Skin of body (tissue), 1 donor: ENCODE measurements at regions not wholly inside any gene's neighbourhood (a gene's known extent, or its start where the extent isn't known, plus 50 kb on each side); places are given as distances from the start of the nearest gene placed in this dataset.

Source experiments
- DNase-seq: peaks from one replicate; lab custom pipeline; 2025; lab: John Stamatoyannopoulos, UW

DNA sequence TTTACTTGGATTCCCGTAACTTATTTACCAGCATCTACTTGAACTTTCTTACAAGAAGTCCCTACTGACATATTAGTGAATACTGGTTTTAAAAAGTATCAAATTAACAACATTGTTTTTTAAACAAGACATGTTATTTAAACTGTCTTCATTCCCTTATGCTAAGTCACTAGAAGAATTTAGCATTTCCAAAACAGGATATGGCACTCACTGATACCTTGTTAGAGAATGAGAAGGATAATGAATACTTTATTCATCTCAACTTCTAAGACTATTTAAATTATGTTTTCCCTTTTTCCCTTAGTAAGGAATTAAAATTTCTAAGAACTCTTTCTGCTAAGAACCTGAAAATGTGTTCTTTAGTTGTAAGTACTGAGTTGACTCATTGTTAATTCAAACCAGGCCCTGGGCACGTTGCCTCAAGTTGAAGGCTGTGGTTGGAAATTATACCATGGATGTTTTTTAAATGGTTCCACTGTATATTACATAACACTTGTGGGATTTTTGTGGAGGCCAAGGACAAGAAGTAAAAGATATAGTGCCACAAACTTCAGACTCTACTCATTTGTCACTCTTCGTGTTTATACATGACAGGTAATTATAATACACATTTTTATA is 219.0 kb upstream of the EDIL3 start:
- DNase-seq, result peak; percentile 49

DNA sequence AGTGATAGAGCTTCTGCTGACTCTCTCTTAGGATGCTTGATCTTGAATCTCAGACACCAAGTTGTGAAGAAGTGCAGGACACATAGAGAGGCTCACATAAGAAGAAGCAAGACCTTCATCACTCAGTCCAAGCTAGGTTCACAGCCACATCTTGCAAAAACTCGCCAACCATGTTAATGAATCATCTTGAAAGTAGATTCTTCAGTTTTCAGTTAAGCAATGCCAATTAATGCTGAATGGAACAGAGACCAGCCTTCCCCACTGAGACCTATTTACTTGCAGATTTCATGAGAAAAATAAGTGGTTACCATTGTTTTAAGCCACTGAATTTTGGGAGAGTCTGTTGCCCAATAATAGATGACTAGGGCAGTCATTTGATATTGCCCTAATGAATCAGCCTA is 217.7 kb upstream of the EDIL3 start:
- DNase-seq, result no peak

DNA sequence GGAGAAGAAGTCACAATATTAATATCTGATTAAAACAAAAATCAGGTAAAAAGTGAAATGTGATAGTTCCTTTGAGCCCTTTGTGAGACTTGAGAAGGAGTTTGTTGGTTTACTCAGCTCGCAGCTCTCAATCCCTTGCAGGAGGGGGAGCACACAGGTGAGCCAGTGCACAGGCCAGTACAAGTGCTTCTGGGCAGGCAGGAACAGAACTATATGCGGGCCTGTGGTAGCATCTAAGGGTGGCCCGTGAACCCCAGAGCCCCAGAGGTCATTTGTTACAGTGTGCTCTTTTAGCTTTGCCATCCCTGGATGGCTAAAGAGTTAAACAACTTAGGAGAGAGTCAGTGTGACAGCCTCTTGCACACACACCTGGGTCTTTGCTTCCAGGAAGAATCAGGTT is 215.3 kb upstream of the EDIL3 start:
- no peak for DNase-seq

DNA sequence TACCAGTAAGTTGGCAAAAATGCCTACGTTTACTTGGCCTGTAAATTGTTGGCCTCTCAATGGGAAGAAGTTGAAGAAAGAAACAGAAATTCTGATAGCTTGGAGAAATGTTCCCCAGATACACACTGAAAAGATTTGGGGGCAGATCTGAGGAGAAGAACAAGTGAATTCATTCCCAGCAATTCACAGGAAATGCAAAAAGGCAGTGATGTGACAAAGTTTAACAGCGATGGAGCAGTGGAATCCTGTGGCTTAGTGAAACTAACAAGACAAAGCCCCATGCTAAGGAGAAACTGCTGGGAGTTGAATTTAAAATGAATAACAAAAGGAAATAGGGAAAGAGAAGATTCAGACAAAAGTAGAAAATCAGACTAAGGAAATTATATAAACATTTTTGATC is 213.2 kb upstream of the EDIL3 start:
- no peak for DNase-seq

DNA sequence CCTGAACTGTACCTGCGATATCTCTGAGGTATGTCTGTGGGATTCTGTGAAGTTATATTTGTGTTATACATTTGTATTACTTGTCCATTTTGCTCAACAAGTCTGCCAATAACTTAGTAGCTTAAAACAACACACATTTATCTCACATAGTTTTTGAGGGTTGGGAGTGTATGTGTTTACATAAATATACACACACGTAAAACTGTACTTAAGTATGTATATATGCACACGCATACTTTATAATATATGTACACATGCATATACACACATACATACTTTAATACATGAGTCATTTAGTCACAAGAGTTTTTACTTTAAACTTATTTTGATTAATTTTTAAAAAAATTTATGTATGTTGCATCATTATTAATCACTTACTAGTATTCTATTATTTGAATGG is 205.9 kb upstream of the EDIL3 start:
- DNase-seq, result no peak

DNA sequence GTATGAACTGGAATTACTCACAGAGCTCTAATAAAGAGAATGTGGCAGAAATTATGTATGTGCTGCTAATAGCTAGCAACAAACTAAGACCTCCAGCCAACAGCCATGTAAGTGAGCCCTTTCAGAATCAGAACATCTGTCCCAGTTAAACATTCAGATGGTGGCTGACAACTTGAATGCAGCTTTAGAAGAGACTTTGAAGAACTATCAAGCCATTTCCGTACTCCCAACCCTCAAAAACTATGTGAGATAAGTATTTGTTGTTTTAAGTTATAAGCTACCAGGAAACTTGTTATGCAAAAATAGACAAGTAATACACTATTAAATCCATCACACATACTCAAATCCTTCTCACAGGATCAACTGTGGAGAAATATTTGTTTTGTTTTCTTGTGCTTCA is 205.2 kb upstream of the EDIL3 start:
- DNase-seq, result no peak

DNA sequence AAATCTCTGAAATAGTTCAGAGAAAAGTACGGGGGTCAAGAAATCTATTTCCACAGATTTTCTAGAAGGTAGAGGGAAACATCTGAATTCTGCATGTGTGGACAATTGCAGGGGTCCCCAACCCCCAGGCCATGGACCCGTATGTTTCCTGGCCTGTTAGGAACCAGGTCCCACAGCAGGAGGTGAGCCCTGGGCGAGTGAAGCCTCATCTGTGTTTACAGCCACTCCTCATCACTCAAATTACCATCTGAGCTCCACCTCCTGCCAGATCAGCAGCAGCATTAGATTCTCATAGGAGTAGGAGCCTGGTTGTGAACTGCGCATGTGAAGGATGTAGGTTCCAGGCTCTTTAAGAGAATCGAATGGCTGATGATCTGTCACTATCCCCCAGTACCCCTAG is 200.5 kb upstream of the EDIL3 start:
- no peak for DNase-seq

DNA sequence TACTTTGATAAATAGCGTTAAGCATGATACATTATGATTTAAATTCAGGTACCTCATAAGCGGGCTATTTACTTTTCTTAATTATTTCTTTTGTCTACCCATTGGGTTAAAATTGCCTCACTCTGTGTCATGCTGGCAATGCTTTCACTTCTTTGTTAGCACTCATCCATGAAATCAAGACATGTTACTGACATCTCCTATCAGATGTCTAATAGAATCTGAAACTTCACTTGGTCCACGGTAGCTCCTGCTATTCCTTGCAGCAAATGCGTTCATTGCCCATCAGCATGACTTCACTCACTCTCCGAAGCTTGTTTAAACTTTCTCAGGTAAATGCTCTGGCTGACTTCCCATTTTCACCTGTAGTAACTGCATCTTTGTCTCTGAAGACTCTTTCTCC is 193.5 kb upstream of the EDIL3 start:
- DNase-seq, result no peak

DNA sequence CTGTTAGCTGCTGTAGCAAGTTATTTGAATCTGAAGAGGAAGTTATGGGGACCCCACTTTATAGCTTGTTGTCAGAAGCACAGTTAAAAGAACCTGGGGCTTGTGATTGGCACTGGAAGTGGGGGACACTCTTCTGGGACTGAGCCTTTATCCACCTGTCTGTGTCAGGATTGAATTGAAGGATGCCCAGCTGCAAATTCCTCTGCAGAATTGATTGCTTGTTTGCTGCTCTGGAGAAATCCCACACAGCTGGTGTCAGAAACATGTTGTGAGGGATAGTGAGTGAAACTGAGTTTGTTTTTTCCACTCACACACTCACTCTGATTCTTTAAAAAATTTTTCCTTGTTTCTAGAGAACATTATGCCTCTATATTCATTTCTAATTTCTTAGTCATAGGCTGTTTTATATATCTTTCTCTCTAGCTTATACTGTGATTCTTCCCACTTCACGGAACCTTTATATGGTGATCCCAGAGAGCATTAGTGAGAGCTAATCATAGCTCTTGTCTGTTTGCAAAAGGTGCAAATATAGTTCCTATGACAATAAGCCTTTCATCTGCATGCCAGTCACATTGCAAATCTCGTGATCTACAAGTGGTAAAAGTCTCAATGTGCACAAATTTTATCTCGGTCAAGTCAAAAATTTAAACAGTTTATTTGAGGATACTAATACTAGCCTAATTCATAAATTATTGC is 188.5 kb upstream of the EDIL3 start:
- no peak for DNase-seq

DNA sequence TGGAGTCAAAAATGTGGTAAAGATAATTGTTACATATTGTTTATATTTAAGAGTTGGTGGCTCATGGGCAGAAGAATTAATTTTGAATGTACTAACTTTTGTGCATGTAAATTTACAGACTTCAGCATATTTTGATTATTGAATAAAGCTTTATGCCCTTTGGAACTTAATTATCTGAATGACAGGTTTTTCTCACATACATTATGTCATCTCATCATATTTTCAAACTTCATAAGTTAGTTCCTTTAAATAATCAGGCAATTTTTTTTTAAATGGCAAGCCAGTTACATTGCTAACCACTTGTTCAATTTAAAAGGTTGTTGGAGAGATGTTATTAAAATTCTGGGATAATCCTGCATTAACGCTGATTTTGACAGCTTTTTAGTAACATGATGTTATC is 184.6 kb upstream of the EDIL3 start:
- DNase-seq, result no peak

DNA sequence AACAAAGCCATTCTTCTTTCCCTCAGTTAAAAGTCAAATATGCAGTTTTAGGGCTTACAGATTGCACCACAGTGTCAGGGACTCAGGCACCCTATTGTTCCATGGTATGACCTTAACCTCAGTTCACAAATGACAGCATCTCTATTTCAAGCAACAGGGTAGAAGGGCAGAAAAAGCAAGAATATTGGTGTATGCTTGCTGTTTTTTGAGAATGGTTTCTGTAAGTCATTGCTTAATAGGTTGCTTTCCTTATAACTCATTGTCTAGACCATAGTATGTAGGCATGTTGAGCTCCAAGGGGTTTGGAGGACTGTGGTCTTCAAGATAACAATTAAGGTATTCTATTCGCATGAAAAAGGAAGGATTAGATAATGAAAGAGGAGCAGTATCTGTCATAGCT is 183.5 kb upstream of the EDIL3 start:
- no peak for DNase-seq

DNA sequence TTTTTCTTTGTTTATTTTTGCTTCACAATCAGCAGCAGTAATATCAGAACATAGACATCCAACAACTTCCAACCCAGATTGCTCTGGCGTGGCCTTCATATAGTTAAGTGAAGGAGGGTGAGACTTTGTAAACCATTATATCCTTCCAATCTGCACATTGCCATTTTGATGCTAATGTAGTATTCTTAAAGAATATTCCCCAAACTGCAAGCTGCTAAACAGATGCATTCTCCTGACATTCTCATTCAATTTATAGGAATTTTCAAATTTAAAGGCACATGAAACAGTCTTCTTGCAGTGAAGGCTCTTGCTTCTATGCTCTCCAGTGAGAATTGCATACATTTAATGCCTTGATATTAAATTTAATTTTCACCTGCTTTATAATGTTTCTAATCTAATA is 181.2 kb upstream of the EDIL3 start:
- no peak for DNase-seq

DNA sequence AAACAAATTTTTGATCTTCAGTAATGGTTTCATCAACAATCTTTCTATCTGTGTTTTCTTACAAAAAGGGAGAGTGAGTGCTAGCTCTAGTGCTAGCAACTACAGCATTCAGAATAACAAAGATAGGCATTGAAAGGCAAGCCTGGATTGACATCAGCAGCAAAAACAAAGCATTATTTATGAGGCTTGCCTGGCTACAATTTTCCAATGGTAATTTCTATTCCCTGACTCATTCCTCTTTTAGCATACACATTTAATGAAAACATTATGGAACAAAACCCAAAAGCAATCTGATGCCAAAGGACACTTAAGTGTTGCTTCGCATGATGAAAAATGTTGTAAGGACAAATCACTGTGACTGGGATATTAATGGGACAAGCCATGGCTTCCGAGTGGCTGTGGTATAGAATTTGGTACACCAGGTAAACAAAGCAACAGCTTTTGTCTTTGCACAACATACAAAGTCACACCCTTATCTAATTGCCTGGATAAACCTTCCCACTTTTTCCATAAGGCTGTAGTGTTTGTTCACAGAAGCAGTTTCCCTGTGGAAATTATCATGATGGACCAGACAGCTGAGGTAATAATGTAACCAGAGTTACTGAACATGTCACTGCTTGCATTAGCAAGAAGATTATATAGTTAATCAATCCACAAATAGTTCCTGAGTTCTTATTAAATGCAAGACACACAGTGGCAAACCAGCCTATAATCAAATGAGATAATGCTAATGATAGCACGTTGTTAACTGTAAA is 179.8 kb upstream of the EDIL3 start:
- DNase-seq, result peak; percentile 93

DNA sequence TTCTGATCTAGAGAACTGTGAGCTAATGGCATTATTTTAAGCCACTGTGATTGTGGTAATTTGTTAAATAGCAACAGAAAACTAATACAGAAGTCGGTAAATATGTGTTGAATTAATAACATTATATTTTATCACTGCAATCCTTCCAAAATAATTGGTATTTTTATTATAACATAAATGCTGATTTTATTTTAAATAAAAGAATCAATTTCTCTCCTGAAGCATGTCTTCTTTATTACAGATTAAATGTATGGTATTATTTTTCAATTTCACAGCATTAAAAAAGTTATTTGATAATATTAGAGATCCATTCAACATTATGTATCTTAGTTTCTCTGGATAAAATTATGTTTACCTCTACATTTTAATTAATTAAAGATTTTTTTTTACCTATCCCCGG is 165.5 kb upstream of the EDIL3 start:
- DNase-seq, result no peak

DNA sequence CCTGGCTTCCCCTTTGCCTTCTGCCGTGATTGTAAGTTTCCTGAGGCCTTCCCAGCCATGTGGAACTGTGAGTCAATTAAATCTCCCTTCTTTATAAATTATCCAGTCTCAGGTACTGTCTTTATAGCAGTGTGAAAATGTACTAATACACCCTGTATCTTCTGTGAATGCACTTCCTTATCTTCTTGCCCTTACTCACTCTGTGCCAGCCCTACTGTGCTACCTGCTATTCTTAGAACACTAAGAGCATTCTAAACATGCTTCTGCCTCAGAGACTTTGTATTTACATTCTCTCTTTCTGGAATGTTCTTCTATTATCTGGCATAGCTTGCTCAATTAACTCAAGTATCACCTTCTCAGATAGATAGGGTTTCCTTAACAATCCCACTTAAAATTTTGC is 164.4 kb upstream of the EDIL3 start:
- DNase-seq, result no peak

DNA sequence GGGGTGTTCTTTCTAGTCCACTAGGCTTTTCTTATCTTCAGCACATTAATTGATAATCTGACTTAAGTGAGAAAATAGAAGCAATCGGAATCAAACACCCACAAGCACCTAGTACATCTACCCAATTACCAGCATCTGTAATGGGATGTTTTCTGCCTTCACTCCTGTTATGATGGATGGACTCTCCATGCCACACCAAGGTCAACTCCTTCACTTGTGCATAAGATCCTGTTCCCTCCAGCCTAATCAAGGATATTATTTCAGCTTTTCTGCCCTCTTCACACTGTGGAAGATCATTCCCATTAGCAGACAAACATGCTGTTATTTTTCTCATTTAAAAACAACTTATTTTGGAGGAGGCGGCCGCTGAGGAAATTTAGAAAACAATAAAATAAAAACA is 162.0 kb upstream of the EDIL3 start:
- DNase-seq, result no peak

DNA sequence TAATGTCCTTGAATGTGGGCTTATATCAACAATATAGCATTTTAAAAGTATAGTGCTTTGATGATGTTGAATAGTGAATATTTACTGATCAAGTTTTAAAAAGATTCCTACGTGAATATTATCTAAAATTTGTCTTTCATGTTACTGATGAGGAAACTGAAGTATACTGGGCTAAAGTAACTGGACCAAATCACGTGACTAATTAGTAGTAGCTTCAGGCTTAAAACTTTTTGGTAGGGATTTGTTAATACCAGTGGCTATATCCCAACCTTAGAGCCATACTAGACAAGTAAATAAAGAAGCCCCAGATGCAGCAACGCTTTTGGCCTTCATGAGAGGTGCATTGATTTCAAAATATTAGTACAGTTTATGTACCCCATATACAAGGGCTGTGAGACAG is 152.1 kb upstream of the EDIL3 start:
- no peak for DNase-seq

DNA sequence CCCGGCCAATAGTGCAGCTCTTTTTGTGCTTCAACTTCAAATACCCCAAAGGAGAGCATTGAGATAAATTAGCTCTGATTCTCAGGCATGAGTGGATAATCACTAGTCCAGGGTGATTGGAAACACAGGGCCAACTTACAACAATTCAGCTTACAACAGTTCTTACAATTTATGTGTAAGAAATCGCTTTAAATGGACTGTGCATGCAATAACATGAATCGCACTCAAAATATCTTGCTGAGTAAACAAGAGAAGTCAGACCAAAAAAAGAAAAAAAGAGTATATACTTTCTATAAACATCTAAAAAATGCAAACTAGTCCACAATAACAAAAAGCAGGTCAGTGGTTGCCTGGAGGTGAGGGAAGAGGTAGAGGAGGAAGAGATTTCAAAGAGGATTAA is 150.6 kb upstream of the EDIL3 start:
- no peak for DNase-seq

DNA sequence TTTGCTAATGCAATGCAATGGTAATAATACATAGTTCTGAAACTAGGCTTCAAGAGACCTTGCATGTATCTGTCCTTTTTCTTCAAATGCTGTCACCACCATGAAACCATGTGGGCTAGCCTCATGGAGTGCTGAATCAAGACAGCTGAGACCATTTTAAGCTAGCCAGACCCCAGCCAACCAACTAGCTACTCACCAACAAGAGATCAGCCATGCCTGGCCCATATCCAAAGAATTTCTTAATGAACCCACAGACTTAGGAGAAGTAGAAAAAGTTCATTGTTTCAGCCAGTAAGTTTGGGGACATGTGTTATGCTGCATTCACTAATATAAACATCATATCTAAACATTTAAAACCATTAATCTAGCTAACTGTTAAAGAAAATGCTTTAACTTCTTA is 139.8 kb upstream of the EDIL3 start:
- DNase-seq, result no peak

DNA sequence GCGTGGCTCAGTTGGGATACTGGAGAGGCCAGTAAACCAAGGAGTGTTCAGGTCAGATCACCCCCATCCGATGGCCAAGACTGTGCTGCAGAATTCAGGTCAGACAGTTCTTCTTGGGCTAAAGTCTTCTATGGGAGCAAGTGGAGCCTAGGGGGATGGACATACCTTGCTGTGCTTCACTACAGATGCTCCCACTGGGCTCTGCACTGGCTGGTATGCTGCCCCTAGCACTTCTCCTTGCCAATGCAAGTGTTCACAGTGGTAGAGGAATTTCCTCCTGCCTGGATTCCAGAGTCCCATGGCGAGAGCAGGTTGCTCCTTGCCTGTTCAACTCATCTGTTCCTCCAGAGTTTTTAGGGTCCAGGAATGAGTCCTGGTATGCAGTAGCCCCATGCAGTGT is 134.2 kb upstream of the EDIL3 start:
- DNase-seq, result no peak

DNA sequence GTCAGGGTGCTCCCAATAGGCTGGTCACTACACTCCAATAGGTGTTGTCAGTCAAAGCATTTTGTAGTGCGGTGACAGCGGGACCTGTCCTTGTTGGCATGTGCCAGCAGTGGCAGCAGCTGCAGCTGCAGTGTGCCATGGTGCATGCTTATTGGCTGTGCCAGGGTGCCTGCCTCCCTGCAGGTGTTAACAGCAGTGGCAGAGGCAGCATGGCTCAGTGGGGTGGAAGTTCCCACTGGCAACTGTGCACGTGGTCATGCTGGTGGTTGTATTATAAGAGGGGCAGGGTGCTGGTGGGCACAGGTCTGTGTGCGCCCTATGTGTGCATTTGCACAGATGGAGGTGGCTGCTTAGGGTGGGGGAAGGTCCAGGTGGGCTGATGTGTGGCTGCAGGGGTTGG is 133.7 kb upstream of the EDIL3 start:
- no peak for DNase-seq

DNA sequence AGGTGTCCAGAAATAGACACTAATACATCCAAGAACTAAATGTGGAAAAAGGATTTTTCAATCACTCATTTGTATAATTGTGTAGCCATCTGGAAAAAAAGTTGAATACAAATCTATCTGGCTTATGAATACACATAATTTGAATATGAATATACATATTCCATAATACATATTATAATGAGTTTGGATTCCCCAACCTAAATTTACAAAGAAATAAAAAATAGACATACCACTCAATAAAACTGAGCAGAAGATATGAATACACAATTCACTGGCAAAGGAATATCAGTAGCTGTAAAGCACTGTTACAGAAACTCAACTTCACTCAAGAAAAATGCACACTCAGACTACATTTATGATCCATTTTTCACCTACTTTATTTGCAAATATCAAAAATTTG is 121.9 kb upstream of the EDIL3 start:
- DNase-seq, result no peak

DNA sequence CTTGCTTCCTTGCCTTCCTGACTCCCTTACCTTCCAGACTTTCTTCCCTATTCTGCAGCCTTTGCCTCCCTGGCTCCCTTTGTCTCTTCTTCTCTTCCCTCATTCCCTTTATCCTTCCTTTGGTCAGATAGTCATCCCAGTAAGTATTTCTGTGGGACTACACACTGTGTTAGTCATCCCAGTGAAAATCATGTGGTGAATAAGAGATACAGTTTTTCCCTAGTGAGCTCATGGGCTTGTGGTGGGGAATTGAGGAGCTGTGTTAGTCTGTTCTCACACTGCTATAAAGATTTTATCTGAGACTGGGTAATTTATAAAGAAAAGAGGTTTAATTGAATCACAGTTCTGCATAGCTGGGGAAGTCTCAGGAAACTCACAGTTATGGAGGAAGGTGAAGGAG is 109.8 kb upstream of the EDIL3 start:
- DNase-seq, result no peak
